ENCODE measurements at regions not wholly inside any gene's neighbourhood (a gene's known extent, or its start where the extent isn't known, plus 50 kb on each side); places are given as distances from the start of the nearest gene placed in this dataset.

DNA sequence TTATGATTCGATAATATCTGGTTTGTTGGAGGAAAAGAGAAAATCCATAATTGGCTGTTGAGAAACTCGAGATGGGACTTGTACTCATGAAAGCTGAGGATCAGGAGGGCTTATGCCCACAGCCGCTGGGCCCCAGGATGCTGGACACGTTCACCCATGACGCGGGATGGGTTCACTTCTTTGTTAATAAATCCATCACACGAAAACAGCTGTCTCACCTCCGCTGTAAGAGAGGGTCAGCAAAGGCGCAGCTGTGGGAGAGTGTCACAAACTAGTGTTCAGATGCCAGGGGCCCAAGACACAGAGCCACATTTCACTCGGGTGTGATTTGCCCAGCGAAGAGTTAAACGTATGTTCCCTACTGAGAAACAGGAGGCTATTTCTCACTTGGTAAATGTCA lies 315.1 kb downstream of the THBS2 start:
- Mint-ChIP-seq H3K27ac (no peak overlapping the region), H3K27me3 (ENCODE audit: low read depth in 2 of 2) (peaks cover 18 to 26% of the 10 kb centered on the region in 2 donors), H3K4me1 (no peaks in the 10 kb centered on the region), H3K4me3 (no peak overlapping the region), H3K36me3 (no peaks in the 10 kb centered on the region), H3K9me3 (no peaks in the 10 kb centered on the region)
- Histone ChIP-seq H3K27ac (ENCODE audit: low read length) (no peak overlapping the region), H3K36me3 (ENCODE audit: control insufficient read depth, insufficient read depth, low read length) (no peaks in the 10 kb centered on the region), H3K27me3 (ENCODE audit: control insufficient read depth, insufficient read depth, low read length) (no peaks in the 10 kb centered on the region), H3K9me3 (ENCODE audit: control insufficient read depth, insufficient read depth, low read length) (no peaks in the 10 kb centered on the region), H3K4me1 (ENCODE audit: control insufficient read depth, insufficient read depth, low read length) (no peaks in the 10 kb centered on the region), H3K4me3 (ENCODE audit: low read length) (no peak overlapping the region)
- 88% methylated on average over 12 of the region's 12 CpGs for WGBS (ENCODE audit: insufficient coverage)
- intact Hi-C loops (cut with micrococcal nuclease) = no loop called here
- DNase-seq (no peak), ATAC-seq (no peak)
- TF ChIP-seq, protein P1, sequence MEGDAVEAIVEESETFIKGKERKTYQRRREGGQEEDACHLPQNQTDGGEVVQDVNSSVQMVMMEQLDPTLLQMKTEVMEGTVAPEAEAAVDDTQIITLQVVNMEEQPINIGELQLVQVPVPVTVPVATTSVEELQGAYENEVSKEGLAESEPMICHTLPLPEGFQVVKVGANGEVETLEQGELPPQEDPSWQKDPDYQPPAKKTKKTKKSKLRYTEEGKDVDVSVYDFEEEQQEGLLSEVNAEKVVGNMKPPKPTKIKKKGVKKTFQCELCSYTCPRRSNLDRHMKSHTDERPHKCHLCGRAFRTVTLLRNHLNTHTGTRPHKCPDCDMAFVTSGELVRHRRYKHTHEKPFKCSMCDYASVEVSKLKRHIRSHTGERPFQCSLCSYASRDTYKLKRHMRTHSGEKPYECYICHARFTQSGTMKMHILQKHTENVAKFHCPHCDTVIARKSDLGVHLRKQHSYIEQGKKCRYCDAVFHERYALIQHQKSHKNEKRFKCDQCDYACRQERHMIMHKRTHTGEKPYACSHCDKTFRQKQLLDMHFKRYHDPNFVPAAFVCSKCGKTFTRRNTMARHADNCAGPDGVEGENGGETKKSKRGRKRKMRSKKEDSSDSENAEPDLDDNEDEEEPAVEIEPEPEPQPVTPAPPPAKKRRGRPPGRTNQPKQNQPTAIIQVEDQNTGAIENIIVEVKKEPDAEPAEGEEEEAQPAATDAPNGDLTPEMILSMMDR (IDR thresholded peaks at IDR 0.05) = no peak

DNA sequence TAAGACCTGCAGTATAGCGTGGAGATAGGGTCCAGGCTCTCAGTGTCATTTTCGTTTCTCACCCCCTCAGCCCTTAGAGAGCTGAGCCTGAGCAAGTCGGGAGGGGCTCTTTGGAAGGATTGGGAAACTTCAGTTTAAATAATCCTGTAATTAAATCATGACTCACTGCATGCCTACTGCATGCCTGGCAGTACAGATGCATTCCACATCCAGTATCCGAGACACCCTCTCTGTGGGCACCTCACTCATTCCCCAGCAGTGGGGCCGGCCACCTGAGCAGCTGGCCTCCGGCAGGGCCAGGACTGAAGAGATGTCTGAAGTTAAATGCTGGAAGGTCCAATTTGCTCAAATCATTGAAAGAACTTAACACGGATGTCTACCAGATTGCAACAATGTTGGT lies 316.6 kb downstream of the THBS2 start:
- H3K4me1 ChIP-seq (ENCODE audit: control insufficient read depth, insufficient read depth, low read length) = no peaks in the 10 kb centered on the region
- no peak overlapping the region for H3K27ac ChIP-seq (ENCODE audit: low read length)
- Mint-ChIP-seq H3K4me3 (no peak overlapping the region), H3K27ac (no peak overlapping the region), H3K36me3 (no peaks in the 10 kb centered on the region), H3K9me3 (no peaks in the 10 kb centered on the region), H3K27me3 (ENCODE audit: low read depth in 2 of 2) (peaks cover 20 to 30% of the 10 kb centered on the region in 2 donors), H3K4me1 (no peaks in the 10 kb centered on the region)
- ATAC-seq = no peak
- intact Hi-C loops (cut with micrococcal nuclease) = no loop called here
- no peaks in the 10 kb centered on the region for H3K36me3 ChIP-seq (ENCODE audit: control insufficient read depth, insufficient read depth, low read length)
- no peaks in the 10 kb centered on the region for H3K27me3 ChIP-seq (ENCODE audit: control insufficient read depth, insufficient read depth, low read length)
- TF ChIP-seq, protein P1 (IDR thresholded peaks at IDR 0.05) = no peak
- no peak overlapping the region for H3K4me3 ChIP-seq (ENCODE audit: low read length)
- DNase-seq = no peak
- no peaks in the 10 kb centered on the region for H3K9me3 ChIP-seq (ENCODE audit: control insufficient read depth, insufficient read depth, low read length)
- WGBS (ENCODE audit: insufficient coverage) = 90% methylated on average over 6 of the region's 7 CpGs

DNA sequence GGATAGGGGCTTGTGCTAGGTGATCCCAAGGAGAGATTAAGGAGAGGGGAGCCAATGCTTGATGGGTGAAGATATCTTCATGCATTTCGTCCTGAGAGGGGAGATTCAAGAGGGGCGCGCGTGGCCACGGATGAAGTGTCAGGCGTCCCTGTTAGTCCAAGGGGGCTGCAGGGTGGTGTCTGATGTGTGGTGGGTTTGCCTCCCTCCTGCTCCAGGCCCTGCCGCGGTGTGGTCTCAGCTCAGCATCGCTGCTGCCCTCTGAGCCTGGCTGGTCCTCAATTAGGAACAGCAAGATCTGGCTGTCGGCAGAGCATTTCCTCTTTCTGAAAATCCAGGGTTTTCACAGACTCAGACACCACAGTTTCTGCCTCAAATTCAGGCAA lies 318.0 kb downstream of the THBS2 start:
- Mint-ChIP-seq H3K36me3 (no peaks in the 10 kb centered on the region), H3K27me3 (ENCODE audit: low read depth in 2 of 2) (peaks cover 20 to 26% of the 10 kb centered on the region in 2 donors), H3K9me3 (no peaks in the 10 kb centered on the region), H3K27ac (no peak overlapping the region), H3K4me3 (no peak overlapping the region), H3K4me1 (no peaks in the 10 kb centered on the region)
- H3K4me3 ChIP-seq (ENCODE audit: low read length) = no peak overlapping the region
- H3K4me1 ChIP-seq (ENCODE audit: control insufficient read depth, insufficient read depth, low read length) = no peaks in the 10 kb centered on the region
- WGBS (ENCODE audit: insufficient coverage) = 55% methylated on average over 10 of the region's 10 CpGs
- no peak for ATAC-seq
- intact Hi-C loops (cut with micrococcal nuclease) = no loop called here
- H3K9me3 ChIP-seq (ENCODE audit: control insufficient read depth, insufficient read depth, low read length) = no peaks in the 10 kb centered on the region
- H3K27ac ChIP-seq (ENCODE audit: low read length) = no peak overlapping the region
- H3K27me3 ChIP-seq (ENCODE audit: control insufficient read depth, insufficient read depth, low read length) = no peaks in the 10 kb centered on the region
- no peak for DNase-seq
- no peaks in the 10 kb centered on the region for H3K36me3 ChIP-seq (ENCODE audit: control insufficient read depth, insufficient read depth, low read length)
- TF ChIP-seq, protein P1 (IDR thresholded peaks at IDR 0.05) = no peak

Measured in natural killer cell (primary cell).